GM18909 (cell line): ENCODE measurements at regions not wholly inside any gene's neighbourhood (a gene's known extent, or its start where the extent isn't known, plus 50 kb on each side); places are given as distances from the start of the nearest gene placed in this dataset.

ENCODE experiments used
- ATAC-seq: cut with Tn5 transposase; IDR thresholded peaks from one replicate; pipeline ENCODE4 v1.9.1; 2021; ENCODE audit warnings: mild to moderate bottlenecking; ENCODE audit not compliant: unreplicated experiment, poor library complexity

DNA sequence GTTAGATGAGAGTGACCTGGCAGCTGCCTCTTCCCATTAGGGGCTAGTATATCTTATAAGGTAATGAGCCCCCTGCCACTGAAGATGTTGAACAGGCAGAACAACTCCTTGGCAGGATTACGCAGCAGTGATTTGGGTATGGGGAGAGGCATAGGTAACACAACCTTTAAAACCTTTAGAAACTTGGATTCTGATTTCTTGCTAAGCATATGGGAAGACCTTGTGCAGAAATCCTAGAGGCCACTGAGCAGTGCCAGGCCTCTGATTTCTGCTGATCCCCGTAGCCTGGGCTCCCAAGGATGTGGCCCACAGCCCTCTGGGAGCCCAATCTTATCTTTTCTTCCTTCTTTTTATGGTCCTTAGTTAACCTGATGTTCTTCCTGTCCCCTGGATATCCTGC, 237.9 kb upstream of the ROPN1 start:
- ATAC-seq, result no peak

- ATAC-seq, result no peak
Measured at GRCh38 chr3:124230432-124230831, 238.5 kb upstream of the ROPN1 start.

DNA sequence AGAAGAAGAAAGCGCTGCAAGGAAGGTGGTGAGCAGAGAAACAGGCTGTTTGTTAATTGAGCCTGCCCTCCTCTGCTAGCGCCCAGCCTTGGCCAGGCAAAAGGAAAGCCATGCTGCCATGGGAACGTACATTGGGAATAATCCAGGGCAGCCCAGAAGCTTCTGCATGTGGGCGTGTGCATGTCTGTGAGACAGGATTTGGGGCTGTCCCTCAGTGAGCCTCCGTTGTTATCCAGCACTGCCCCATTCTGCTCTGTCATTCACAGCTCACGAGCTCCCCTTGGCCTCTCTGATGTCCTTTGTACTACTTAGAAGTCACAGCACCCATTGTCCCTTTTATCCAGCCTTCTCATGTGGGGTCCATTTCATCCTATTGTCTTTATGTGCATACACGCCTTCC, 239.1 kb upstream of the ROPN1 start:
- ATAC-seq, result no peak

GRCh38 chr3:124234852-124235252, 242.9 kb upstream of the ROPN1 start:
- no peak for ATAC-seq

DNA sequence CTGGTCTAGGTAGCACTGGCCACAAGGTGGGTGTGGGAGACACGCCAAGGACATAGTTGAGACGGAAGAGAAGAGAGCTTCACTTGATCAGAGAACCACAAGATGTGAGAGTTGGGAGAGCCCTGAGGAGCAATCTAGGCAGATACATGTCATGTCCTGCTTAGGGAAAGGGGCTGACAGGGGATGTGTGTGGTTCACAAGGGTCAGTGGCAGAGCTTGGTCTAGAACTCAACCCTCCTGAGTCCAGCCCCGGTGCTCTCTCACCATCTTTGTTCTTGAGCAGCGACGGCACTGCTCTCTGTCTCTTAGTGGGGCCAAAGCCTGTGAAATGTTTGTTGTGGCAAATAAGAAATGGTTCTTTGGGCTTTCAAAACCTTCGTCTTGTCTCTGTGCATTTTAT, 243.5 kb upstream of the ROPN1 start:
- ATAC-seq, result no peak

GRCh38 chr3:124243177-124243859, 251.4 kb upstream of the ROPN1 start:
- ATAC-seq, result no peak

GRCh38 chr3:124246376-124246775, 254.5 kb upstream of the ROPN1 start:
- no peak for ATAC-seq

GRCh38 chr3:124246949-124247348, 255.0 kb upstream of the ROPN1 start:
- ATAC-seq, result no peak

GRCh38 chr3:124248471-124249028, 256.6 kb upstream of the ROPN1 start:
- ATAC-seq, result no peak

DNA sequence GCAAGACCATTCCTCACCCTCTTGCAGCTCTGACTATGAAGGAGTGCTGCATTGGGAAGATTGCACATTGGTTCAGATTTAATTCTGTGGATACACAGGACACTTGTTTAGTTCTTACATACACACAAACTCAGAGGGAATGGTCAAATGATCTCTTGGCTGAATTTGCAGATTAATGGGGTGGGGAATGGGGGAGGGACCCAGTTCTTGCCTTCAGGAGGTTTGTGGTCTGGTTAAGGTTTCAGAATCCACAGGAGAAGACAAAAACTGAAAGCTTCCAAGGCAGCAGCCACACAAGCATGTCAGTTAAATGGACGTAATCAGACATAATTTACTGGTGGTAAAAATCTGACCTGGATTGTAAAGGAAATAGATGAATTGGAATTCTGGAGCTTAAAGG, 257.1 kb upstream of the ROPN1 start:
- no peak for ATAC-seq

DNA sequence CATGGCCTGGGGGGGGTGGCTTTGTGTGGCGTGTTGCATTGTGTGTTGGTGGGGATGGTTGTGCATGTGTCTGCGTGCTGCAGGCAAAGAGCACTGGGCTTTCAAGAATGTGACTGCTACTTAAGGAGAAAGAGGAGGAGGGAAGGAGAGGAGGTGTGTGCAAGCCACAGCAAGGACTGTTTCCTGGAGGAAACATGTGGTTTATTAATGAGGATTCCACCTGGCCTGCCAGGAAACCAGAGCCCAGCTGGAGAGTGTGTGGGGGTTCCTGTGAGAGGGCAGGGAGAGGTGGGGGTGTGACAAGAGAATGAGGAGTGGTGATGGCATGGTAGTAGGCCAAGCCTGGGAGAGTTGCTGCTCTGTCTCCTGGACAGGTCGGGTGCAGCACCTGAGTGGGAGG, 258.1 kb upstream of the ROPN1 start:
- ATAC-seq, result no peak

GRCh38 chr3:124256156-124256555, 264.2 kb upstream of the ROPN1 start:
- ATAC-seq, result no peak

GRCh38 chr3:124256599-124256998, 264.7 kb upstream of the ROPN1 start:
- ATAC-seq, result no peak

- ATAC-seq, result no peak
Measured at GRCh38 chr3:124257336-124257864, 265.5 kb upstream of the ROPN1 start.

- no peak for ATAC-seq
Measured at GRCh38 chr3:124258057-124258500, 266.2 kb upstream of the ROPN1 start.

GRCh38 chr3:124260206-124260915, 268.4 kb upstream of the ROPN1 start:
- ATAC-seq, result no peak

- no peak for ATAC-seq
Measured at GRCh38 chr3:124261306-124261705, 269.4 kb upstream of the ROPN1 start.

DNA sequence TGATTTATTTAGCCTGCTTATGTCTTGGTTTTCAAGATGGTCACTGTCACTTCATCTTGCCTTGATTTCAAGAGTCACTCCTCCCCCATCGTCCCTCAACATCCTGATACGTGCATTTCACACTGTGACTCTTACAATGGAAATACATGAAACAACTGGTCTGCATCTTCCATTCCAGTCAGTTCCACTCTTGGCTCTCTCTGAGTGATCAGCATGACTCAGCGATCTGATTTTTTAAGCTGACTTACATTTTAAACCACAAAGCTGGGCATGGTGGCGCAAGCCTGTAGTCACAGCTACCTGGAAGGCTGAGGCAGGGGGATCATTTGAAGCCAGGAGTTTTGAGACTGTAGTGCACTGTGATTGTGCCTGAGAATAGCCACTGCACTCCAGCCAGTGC, 271.2 kb upstream of the ROPN1 start:
- no peak for ATAC-seq

DNA sequence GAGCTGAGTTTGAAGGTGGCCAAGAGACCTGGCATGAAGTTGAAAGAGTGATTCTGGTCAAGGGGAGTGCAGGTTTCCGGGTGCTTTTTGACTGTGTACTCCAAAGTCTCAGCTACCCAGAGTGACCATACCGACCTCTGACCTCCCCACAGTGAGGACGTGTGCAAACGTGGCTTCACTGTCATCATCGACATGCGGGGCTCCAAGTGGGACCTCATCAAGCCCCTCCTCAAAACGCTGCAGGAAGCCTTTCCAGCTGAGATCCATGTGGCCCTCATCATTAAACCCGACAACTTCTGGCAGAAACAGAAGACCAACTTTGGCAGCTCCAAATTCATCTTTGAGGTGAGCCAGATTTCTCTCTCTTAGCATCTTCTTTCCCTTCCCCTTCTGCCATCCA, 272.4 kb upstream of the ROPN1 start:
- no peak for ATAC-seq

- ATAC-seq, result no peak
Measured at GRCh38 chr3:124266487-124266886, 274.6 kb upstream of the ROPN1 start.

DNA sequence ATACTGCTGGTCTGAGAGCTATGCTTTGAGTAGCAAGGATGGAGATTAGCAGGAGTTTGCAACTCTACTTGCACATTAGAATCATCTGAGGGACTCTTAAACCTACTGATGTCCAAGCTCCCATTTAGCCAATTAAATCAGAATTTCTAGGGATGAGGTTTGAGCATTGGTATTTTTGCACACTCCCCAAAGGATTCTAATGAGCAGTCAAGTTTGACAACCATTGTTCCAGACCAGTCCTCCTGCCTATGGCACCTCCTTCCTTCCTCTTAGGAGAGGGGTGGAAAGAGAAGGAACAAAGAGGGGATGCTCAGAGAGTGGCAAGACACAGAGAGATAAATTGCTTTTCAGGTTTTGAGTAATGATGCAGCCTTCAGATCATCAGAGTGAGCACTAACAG, 275.5 kb upstream of the ROPN1 start:
- ATAC-seq, result no peak
